Left renal cortex interstitium (tissue), 4 donors: ENCODE measurements at regions not wholly inside any gene's neighbourhood (a gene's known extent, or its start where the extent isn't known, plus 50 kb on each side); places are given as distances from the start of the nearest gene placed in this dataset.
"Not testable (repeated sequence)": the region's sequence is repeated elsewhere in the genome, so short reads cannot be mapped to it uniquely, and the experiment has no call there.

ENCODE experiments used
- DNase-seq, 4 donors: peaks; one replicate each; pipeline ENCODE4 v3.0.0-alpha.2; 2013; ENCODE audit warnings: low read depth in 4 of 4, low spot score in 2 of 4, missing footprints in 1 of 4

GRCh38 chr3:70519913-70520659, 207.6 kb upstream of the MDFIC2 start:
- no peak for DNase-seq

GRCh38 chr3:70519026-70519425, 206.6 kb upstream of the MDFIC2 start:
- no peak for DNase-seq

DNA sequence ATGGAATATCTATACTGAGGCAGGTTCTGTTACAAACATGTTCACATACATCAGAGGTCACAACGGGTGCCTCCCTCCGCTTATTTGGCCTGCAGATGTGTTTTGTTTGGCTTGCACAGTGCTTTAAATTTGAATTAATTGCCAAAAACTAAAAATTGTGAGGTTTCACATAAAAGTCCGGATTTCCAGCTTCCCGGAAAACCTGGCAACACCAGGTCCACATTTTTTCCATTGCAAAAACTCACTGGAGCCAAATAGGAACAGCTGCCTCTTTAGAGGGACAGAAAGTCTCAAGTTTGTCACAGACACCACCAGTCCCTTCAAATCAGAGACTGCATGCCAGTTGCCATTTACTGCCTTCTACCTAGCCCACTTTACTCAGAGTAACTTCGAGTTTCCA, 205.9 kb upstream of the MDFIC2 start:
- DNase-seq, result no peak

GRCh38 chr3:70517124-70517890, 204.9 kb upstream of the MDFIC2 start:
- no peak for DNase-seq

DNA sequence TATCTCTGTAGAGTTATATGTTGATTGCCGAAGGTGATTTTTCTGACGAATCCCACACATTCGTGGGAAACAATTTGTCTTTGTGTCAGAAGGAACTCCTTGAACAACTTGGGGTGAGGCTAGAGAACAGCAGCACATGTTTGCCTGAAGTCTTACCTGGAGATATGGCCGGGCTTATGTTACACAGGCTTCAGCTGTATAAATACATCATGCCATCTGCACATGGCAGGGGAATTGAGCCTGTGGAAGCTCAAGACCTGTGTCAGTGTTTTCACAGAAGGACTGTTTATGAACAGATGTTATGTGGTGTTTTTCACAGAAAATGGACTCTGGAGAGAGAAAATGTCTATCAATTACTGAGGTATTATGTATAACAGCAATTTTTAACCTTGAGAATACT, 203.6 kb upstream of the MDFIC2 start:
- DNase-seq, result no peak

DNA sequence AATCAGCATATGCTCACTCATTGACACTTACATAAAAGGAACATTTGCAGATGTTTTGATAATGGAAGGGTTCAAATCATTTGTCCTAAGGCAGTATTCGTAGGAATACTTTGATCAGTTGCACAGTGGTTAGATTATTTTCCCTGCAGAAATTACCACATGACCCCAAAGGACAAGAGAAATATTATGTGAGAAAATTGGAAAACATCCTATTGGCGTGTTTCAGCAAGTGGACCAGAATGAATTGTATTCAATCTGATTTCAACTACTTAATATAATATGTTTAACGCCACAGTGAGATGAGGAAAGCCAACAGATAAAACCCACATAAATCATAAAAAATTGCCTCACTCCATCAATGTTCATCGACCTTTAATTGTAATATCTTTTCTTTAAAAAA, 195.0 kb upstream of the MDFIC2 start:
- no peak for DNase-seq

GRCh38 chr3:70506775-70507174, 194.3 kb upstream of the MDFIC2 start:
- DNase-seq, result no peak

DNA sequence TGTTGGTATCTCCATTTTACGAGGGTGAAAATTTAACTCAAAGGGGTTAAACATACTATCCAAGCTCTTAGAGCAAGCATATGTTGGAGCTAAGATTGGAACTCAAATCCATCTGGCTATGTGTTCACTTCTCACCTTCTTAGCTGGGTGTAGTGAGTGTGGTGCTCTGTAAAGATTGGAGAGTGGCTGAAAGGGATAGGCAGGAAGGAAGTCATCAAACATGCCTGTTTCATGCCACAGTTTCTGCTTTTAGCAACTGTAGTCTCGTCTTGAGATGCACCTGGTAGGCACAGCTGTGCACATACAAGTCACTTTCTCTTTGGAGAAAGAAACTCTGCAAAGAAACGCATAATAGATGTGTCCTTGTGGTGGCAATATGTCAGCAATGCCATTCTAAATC, 189.1 kb upstream of the MDFIC2 start:
- DNase-seq, result no peak

- no peak for DNase-seq
These were observed 176.4 kb upstream of the MDFIC2 start for GRCh38 chr3:70488816-70489215.

GRCh38 chr3:70488131-70488530, 175.7 kb upstream of the MDFIC2 start:
- DNase-seq, result no peak

GRCh38 chr3:70486414-70487017, 174.1 kb upstream of the MDFIC2 start:
- DNase-seq, result no peak

DNA sequence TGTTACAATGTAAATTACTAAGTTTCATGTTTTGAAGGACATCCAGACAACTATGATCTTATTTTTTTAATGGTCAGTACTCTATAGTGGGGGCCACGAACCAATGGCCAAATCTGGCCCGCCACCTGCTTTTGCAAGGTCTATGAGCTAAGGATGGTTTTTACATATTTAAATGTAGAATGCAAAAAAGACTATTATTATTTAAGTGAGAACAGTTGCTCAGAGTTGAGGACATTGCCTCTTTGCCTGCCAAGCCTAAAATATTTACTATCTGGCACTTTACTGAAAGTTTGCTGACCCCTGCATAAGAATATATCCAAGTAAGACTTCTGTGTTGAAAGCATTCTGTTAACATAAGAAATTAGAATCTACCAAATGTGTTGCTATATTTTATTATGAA, 163.7 kb upstream of the MDFIC2 start:
- no peak for DNase-seq

- no peak for DNase-seq
These were observed 159.3 kb upstream of the MDFIC2 start for GRCh38 chr3:70471464-70472342.

DNA sequence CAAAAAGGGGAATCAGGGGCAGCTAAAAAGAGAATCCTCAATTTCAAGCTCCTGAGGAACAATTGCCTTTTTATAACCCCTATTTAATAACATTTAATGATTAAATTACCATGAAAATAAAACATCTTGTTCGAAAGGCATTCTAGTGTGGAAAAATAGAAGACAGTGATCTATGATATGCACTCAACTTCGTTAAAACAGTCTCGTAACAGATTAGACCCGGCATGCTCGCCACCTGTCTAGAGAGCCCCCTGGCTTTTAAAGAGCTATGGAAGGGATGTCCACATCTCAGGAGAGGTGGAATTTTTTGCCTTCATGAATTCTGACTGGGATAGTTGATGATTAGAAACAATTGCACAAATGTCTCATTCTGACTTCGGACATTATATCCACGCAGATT, 153.7 kb upstream of the MDFIC2 start:
- DNase-seq, result no peak

- no peak for DNase-seq
These were observed 152.4 kb upstream of the MDFIC2 start for GRCh38 chr3:70464876-70465275.

GRCh38 chr3:70464465-70464864, 152.0 kb upstream of the MDFIC2 start:
- no peak for DNase-seq

DNA sequence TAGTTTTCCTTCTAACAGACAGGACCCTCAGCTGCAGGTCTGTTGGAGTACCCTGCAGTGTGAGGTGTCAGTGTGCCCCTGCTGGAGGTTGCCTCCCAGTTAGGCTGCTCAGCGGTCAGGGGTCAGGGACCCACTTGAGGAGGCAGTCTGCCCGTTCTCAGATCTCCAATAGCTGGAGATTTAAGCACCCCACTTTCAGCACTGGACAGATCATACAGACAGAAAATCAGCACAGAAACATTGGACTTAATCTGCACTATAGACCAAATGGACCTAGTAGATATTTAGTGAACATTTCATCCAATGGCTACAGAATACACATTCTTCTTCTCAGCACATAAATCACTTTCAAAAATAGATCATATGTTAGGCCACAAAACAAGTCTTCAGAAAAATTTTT, 137.8 kb upstream of the MDFIC2 start:
- DNase-seq, result not testable (repeated sequence)

DNA sequence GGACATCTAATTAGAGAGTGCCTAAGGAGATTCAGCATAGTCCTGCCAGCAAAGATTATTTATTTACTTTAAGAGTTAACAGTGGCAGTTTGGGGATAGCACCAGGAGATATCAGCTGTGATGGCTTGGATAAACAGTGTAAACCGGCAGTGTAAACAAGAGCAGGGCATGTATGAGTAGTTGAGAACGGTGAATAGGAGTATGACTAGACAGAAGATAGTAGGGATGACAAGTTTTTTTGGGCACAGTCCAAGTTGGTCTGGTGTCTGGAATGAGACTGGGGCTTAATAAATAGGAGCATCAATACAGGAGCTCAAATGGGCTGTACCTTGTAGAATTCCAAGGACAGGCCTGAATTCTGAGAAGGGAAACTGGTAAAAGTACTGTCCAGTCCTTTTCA, 123.0 kb upstream of the MDFIC2 start:
- DNase-seq, result not testable (repeated sequence)

GRCh38 chr3:70433091-70433490, 120.7 kb upstream of the MDFIC2 start:
- no peak for DNase-seq

DNA sequence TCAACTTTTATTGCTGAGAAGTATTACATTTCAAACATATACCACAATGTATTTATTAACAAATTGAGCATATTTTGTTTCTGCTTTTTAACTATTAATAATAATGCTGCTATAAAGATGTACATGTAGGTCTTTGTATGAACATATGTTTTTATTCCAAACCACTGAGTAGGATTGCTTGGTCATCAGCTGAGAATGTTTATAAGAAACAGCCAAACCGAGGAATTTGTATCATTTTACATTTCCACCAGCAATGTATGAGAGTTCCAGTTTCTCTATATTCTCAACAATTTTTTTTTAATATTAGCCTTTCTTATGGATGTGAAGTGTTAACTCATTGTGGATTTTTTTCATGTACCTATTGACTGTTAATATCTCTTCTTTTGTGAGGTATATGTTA, 119.5 kb upstream of the MDFIC2 start:
- no peak for DNase-seq

DNA sequence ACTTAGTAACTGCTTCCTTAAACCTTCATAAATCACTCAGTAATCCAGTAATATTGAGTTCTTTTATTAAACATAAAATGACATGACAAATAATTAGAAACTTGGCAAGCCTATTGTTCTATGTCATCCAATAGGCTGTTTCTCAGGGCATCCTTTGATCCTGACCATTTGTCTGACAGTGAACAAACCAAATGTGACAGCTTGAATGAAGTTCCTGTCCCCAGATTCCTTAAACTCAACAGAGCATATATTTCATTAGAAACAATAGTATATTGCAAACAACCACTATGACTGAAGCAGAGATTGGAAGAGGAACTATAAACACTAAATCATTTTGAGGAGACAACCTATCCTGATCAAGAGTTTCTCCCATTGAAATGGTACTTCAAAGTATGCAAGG, 113.6 kb upstream of the MDFIC2 start:
- no peak for DNase-seq
